ENCODE measurements at regions not wholly inside any gene's neighbourhood (a gene's known extent, or its start where the extent isn't known, plus 50 kb on each side); places are given as distances from the start of the nearest gene placed in this dataset.

DNA sequence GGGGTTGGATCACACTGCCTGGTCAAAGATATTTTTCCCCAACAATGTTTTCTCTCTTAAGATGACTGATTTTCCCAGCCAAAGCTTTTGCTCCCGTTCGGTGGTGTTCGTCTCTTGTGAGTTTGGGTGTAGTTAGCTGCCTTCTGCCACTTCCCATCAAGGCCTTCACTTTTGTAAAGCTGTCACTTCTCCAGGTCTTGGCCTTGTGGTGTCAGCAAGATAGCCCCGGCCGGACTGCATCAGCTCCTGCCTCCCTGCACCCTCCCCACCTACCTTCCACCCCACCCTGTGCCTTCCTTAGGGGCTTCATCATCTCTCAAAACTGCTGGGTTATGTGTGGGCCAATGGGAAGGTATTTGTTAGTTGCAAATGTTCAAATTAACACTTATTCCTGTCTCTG lies 228.9 kb downstream of the BCL11A start:
- TF ChIP-seq CTCF (IDR thresholded peaks at IDR 0.05), result no peak
- H3K9me3 ChIP-seq, result no peaks in the 10 kb centered on the region
- intact Hi-C loops (cut with DNase I), result no loop called here
- no peak overlapping the region for H3K4me3 ChIP-seq
- H3K9ac ChIP-seq (ENCODE audit: low read depth in 2 of 2, low read length in 2 of 2), result no peak overlapping the region
- H3K4me1 ChIP-seq, result no peaks in the 10 kb centered on the region
- no peaks in the 10 kb centered on the region for H3K27me3 ChIP-seq
- no peak overlapping the region for H3K27ac ChIP-seq
- no peaks in the 10 kb centered on the region for H3K36me3 ChIP-seq
- DNase-seq, result no peak

- Histone ChIP-seq H3K27me3 (no peaks in the 10 kb centered on the region), H3K4me1 (no peaks in the 10 kb centered on the region), H3K9ac (ENCODE audit: low read depth in 2 of 2, low read length in 2 of 2) (no peak overlapping the region), H3K36me3 (no peaks in the 10 kb centered on the region), H3K27ac (no peak overlapping the region), H3K4me3 (no peak overlapping the region), H3K9me3 (no peaks in the 10 kb centered on the region)
- DNase-seq, result no peak
- TF ChIP-seq CTCF (IDR thresholded peaks at IDR 0.05), result no peak
- intact Hi-C loops (cut with DNase I), result no loop called here
Measured at GRCh38 chr2:60321816-60322215, 231.6 kb downstream of the BCL11A start.

GRCh38 chr2:60320724-60321123 lies 232.7 kb downstream of the BCL11A start:
- no peak for TF ChIP-seq CTCF (IDR thresholded peaks at IDR 0.05)
- no peaks in the 10 kb centered on the region for H3K36me3 ChIP-seq
- intact Hi-C loops (cut with DNase I), result no loop called here
- H3K27ac ChIP-seq, result no peak overlapping the region
- H3K4me1 ChIP-seq, result no peaks in the 10 kb centered on the region
- no peak for DNase-seq
- H3K4me3 ChIP-seq, result no peak overlapping the region
- no peaks in the 10 kb centered on the region for H3K27me3 ChIP-seq
- H3K9me3 ChIP-seq, result no peaks in the 10 kb centered on the region
- H3K9ac ChIP-seq (ENCODE audit: low read depth in 2 of 2, low read length in 2 of 2), result no peak overlapping the region

GRCh38 chr2:60319031-60319547 lies 234.4 kb downstream of the BCL11A start:
- no peak overlapping the region for H3K9ac ChIP-seq (ENCODE audit: low read depth in 2 of 2, low read length in 2 of 2)
- no peaks in the 10 kb centered on the region for H3K9me3 ChIP-seq
- H3K27me3 ChIP-seq, result no peaks in the 10 kb centered on the region
- no peak for DNase-seq
- no peak overlapping the region for H3K27ac ChIP-seq
- H3K4me1 ChIP-seq, result no peaks in the 10 kb centered on the region
- intact Hi-C loops (cut with DNase I), result no loop called here
- H3K36me3 ChIP-seq, result no peaks in the 10 kb centered on the region
- H3K4me3 ChIP-seq, result no peak overlapping the region
- no peak for TF ChIP-seq CTCF (IDR thresholded peaks at IDR 0.05)

GRCh38 chr2:60318544-60318943 lies 234.9 kb downstream of the BCL11A start:
- Histone ChIP-seq H3K27me3 (no peaks in the 10 kb centered on the region), H3K9me3 (no peaks in the 10 kb centered on the region), H3K27ac (no peak overlapping the region), H3K4me1 (no peaks in the 10 kb centered on the region), H3K4me3 (no peak overlapping the region), H3K36me3 (no peaks in the 10 kb centered on the region), H3K9ac (ENCODE audit: low read depth in 2 of 2, low read length in 2 of 2) (no peak overlapping the region)
- intact Hi-C loops (cut with DNase I), result no loop called here
- DNase-seq, result no peak
- no peak for TF ChIP-seq CTCF (IDR thresholded peaks at IDR 0.05)

DNA sequence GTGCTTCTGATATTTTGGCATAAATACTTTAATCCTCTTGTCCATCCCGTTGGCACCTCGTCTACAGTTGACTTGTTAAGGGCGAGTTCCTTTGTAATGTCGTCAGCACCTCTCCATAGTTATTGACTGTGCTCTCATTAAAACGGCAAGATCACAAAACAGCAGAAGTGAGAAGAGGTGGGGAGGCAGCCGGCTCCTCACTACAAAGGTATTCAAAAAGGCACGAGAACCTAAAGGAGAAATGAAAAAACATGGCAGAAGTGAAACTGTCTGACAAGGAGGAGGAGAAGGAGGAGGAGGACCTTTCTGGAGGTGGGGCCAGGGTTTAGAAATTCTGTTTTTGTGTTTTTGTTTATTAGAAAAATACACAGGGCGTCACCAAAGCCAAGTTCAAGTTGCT lies 235.6 kb downstream of the BCL11A start:
- DNase-seq, result no peak
- TF ChIP-seq CTCF (IDR thresholded peaks at IDR 0.05), result no peak
- H3K4me3 ChIP-seq, result no peak overlapping the region
- no peaks in the 10 kb centered on the region for H3K9me3 ChIP-seq
- no peak overlapping the region for H3K27ac ChIP-seq
- no peaks in the 10 kb centered on the region for H3K4me1 ChIP-seq
- no peak overlapping the region for H3K9ac ChIP-seq (ENCODE audit: low read depth in 2 of 2, low read length in 2 of 2)
- H3K27me3 ChIP-seq, result no peaks in the 10 kb centered on the region
- intact Hi-C loops (cut with DNase I), result no loop called here
- no peaks in the 10 kb centered on the region for H3K36me3 ChIP-seq
